ENCODE measurements at regions not wholly inside any gene's neighbourhood (a gene's known extent, or its start where the extent isn't known, plus 50 kb on each side); places are given as distances from the start of the nearest gene placed in this dataset.

GRCh38 chr1:181392613-181393220 is 90.6 kb upstream of the CACNA1E start:
- peak; percentile 13 for DNase-seq

GRCh38 chr1:181394766-181395165 is 88.6 kb upstream of the CACNA1E start:
- DNase-seq: no peak

- peak; percentile 17 for DNase-seq
These were observed 87.1 kb upstream of the CACNA1E start for GRCh38 chr1:181396171-181396670.

- no peak for DNase-seq
These were observed 86.5 kb upstream of the CACNA1E start for GRCh38 chr1:181396811-181397210.

GRCh38 chr1:181397845-181398244 is 85.5 kb upstream of the CACNA1E start:
- DNase-seq: peak; percentile 67

- DNase-seq: no peak
These were observed 84.8 kb upstream of the CACNA1E start for GRCh38 chr1:181398544-181398943.

- no peak for DNase-seq
These were observed 77.7 kb upstream of the CACNA1E start for GRCh38 chr1:181405584-181405983.

- DNase-seq: no peak
These were observed 76.3 kb upstream of the CACNA1E start for GRCh38 chr1:181406989-181407388.

- DNase-seq: no peak
These were observed 73.3 kb upstream of the CACNA1E start for GRCh38 chr1:181409981-181410380.

- DNase-seq: no peak
These were observed 70.6 kb upstream of the CACNA1E start for GRCh38 chr1:181412746-181413145.

- DNase-seq: no peak
These were observed 70.0 kb upstream of the CACNA1E start for GRCh38 chr1:181413195-181413815.

GRCh38 chr1:181413836-181414235 is 69.5 kb upstream of the CACNA1E start:
- DNase-seq: no peak

GRCh38 chr1:181416268-181416860 is 67.0 kb upstream of the CACNA1E start:
- no peak for DNase-seq

- DNase-seq: no peak
These were observed 65.4 kb upstream of the CACNA1E start for GRCh38 chr1:181417915-181418314.

- DNase-seq: peak; percentile 47
These were observed 59.9 kb upstream of the CACNA1E start for GRCh38 chr1:181423301-181423918.

- peak; percentile 70 for DNase-seq
These were observed 58.4 kb upstream of the CACNA1E start for GRCh38 chr1:181424786-181425403.

GRCh38 chr1:181425566-181425965 is 57.8 kb upstream of the CACNA1E start:
- DNase-seq: peak; percentile 55

GRCh38 chr1:181429462-181429861 is 53.9 kb upstream of the CACNA1E start:
- no peak for DNase-seq

- peak; percentile 11 for DNase-seq
These were observed 53.1 kb upstream of the CACNA1E start for GRCh38 chr1:181430015-181430885.
